ENCODE measurements at regions not wholly inside any gene's neighbourhood (a gene's known extent, or its start where the extent isn't known, plus 50 kb on each side); places are given as distances from the start of the nearest gene placed in this dataset.
"Not testable (repeated sequence)": the region's sequence is repeated elsewhere in the genome, so short reads cannot be mapped to it uniquely, and the experiment has no call there.

GRCh38 chr1:189644156-189644555, 833.5 kb downstream of the BRINP3 start:
- not testable (repeated sequence) for TF ChIP-seq POLR2A, CTCF (IDR thresholded peaks at IDR 0.05)

Data from esophagus squamous epithelium (tissue), 4 donors.